Breast epithelium (tissue), 3 donors: ENCODE measurements at regions not wholly inside any gene's neighbourhood (a gene's known extent, or its start where the extent isn't known, plus 50 kb on each side); places are given as distances from the start of the nearest gene placed in this dataset.

Experiments used
- POLR2A ChIP-seq: fragments of 450-650 bp; IDR thresholded peaks from one replicate; pipeline ENCODE4 v1.6.1; 2016; ENCODE audit warnings: antibody characterized with exemption, mild to moderate bottlenecking, moderate library complexity
- TF ChIP-seq, protein P1 (sequence below), 3 donors: fragments of 450-650 bp; IDR thresholded peaks; one replicate each; pipeline ENCODE4 v1.5.1; 2016 to 2017; ENCODE audit warnings: antibody characterized with exemption in 3 of 3, mild to moderate bottlenecking in 3 of 3, moderate library complexity in 3 of 3

DNA sequence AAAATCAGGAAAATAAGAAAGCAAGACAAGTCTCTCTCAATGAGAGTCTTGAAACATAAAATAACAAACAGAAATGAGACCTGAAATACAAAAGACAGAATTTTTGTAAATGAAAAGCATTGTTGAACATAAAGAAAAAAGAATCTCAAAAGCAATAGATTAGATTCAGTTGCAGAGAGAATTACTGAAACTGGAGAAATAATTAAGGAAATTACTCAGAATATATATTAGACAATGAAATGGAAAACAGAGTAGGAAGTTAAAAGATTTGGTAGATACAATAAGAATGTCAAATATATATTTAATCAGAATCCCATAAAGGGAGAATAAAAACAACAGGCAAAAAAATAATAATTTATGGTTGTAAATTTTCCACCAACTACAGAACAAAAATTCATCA, 308.3 kb downstream of the CRPPA start:
- TF ChIP-seq, protein P1, sequence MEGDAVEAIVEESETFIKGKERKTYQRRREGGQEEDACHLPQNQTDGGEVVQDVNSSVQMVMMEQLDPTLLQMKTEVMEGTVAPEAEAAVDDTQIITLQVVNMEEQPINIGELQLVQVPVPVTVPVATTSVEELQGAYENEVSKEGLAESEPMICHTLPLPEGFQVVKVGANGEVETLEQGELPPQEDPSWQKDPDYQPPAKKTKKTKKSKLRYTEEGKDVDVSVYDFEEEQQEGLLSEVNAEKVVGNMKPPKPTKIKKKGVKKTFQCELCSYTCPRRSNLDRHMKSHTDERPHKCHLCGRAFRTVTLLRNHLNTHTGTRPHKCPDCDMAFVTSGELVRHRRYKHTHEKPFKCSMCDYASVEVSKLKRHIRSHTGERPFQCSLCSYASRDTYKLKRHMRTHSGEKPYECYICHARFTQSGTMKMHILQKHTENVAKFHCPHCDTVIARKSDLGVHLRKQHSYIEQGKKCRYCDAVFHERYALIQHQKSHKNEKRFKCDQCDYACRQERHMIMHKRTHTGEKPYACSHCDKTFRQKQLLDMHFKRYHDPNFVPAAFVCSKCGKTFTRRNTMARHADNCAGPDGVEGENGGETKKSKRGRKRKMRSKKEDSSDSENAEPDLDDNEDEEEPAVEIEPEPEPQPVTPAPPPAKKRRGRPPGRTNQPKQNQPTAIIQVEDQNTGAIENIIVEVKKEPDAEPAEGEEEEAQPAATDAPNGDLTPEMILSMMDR (IDR thresholded peaks at IDR 0.05) = no peak
- TF ChIP-seq POLR2A = no peak
